GM12878 (cell line): ENCODE measurements at regions not wholly inside any gene's neighbourhood (a gene's known extent, or its start where the extent isn't known, plus 50 kb on each side); places are given as distances from the start of the nearest gene placed in this dataset.

Experiments
- ATF3 ChIP-seq: IDR thresholded peaks from 2 replicates; pipeline ENCODE4 v1.6.1; 2011; ENCODE audit warnings: low read depth, mild to moderate bottlenecking, low read length, moderate library complexity, borderline replicate concordance; ENCODE audit errors: extremely low read depth
- CTCF ChIP-seq, 3 experiments: IDR thresholded peaks in 2 of 3; conservative IDR thresholded peaks in 1 of 3; 2 replicates each; pipeline ENCODE4 v1.5.1; 2011; ENCODE audit warnings: low read depth in 3 of 3, low read length in 3 of 3, mild to moderate bottlenecking in 3 of 3, control low read depth in 2 of 3, moderate library complexity in 2 of 3, inconsistent platforms in 1 of 3, mixed read lengths in 1 of 3; ENCODE audit not compliant: control insufficient read depth in 2 of 3, insufficient read depth in 1 of 3; ENCODE audit errors: extremely low read depth in 1 of 3
- ELK1 ChIP-seq: IDR thresholded peaks from 2 replicates; pipeline ENCODE4 v1.6.1; 2012; ENCODE audit warnings: low read depth, low read length, improper control_type of control experiment
- EP300 ChIP-seq, 2 experiments: fragments of 150-350 bp in 1 of 2; IDR thresholded peaks; 2 replicates each; pipeline ENCODE4 v1.6.1; 2011 to 2012; ENCODE audit warnings: low read depth in 2 of 2, low read length in 2 of 2, borderline replicate concordance in 1 of 2, improper control_type of control experiment in 1 of 2, inconsistent platforms in 1 of 2; ENCODE audit not compliant: control insufficient read depth in 1 of 2
- EZH2 ChIP-seq: IDR thresholded peaks from 2 replicates; pipeline ENCODE4 v1.6.1; 2012; ENCODE audit warnings: low read depth, mild to moderate bottlenecking, control low read depth, inconsistent platforms, low read length, borderline replicate concordance; ENCODE audit not compliant: control insufficient read depth
- FOXM1 ChIP-seq: IDR thresholded peaks from 2 replicates; pipeline ENCODE4 v1.6.1; 2012; ENCODE audit warnings: low read depth, mild to moderate bottlenecking, inconsistent platforms, low read length, moderate library complexity
- RFX5 ChIP-seq: IDR thresholded peaks from 2 replicates; pipeline ENCODE4 v1.6.1; 2011; ENCODE audit warnings: low read depth, low read length, improper control_type of control experiment
- YY1 ChIP-seq: IDR thresholded peaks from 2 replicates; pipeline ENCODE4 v1.6.1; 2011; ENCODE audit warnings: low read depth, mild to moderate bottlenecking, low read length
- ZBTB11 ChIP-seq: fragments of 450-650 bp; formaldehyde crosslinking; IDR thresholded peaks from 2 replicates; pipeline ENCODE4 v1.5.0; 2022; ENCODE audit warnings: mild to moderate bottlenecking, missing genetic modification characterization
- ZNF207 ChIP-seq: fragments of 450-650 bp; IDR thresholded peaks from 2 replicates; pipeline ENCODE4 v1.6.1; 2014; ENCODE audit warnings: antibody characterized with exemption, mild to moderate bottlenecking, borderline replicate concordance

- TF ChIP-seq ELK1, result no peak
- no peak for TF ChIP-seq CTCF (IDR thresholded peaks at IDR 0.05 in 2 of 3, conservative IDR thresholded peaks at IDR 0.05 in 1 of 3; ENCODE audit: control insufficient read depth in 2 of 3, extremely low read depth in 1 of 3, insufficient read depth in 1 of 3, low read depth in 3 of 3, low read length in 3 of 3)
- no peak for TF ChIP-seq ZNF207
- no peak for TF ChIP-seq FOXM1
- no peak for TF ChIP-seq ATF3
- TF ChIP-seq RFX5, result no peak
- TF ChIP-seq EP300 (IDR thresholded peaks at IDR 0.05; ENCODE audit: borderline replicate concordance in 1 of 2, control insufficient read depth in 1 of 2, low read depth in 2 of 2, low read length in 2 of 2), result no peak
- no peak for TF ChIP-seq YY1
- no peak for TF ChIP-seq ZBTB11
- no peak for TF ChIP-seq EZH2
Measured at GRCh38 chr15:69862540-69862939, 235.2 kb downstream of the TLE3 start.
